H9 (cell line): ENCODE measurements at regions not wholly inside any gene's neighbourhood (a gene's known extent, or its start where the extent isn't known, plus 50 kb on each side); places are given as distances from the start of the nearest gene placed in this dataset.

Experiments used
- DNase-seq: peaks from one replicate; pipeline ENCODE4 v3.0.0-alpha.2; 2017
- H2AFZ ChIP-seq: one replicate; pipeline ENCODE4 v1.6.1; 2013; ENCODE audit warnings: mild to moderate bottlenecking, low read length, control low read depth, moderate library complexity
- H2AK5ac ChIP-seq: 2 replicates; pipeline ENCODE4 v1.6.1; 2013; ENCODE audit warnings: low read length, control low read depth, mixed read lengths; ENCODE audit not compliant: insufficient read length
- H2BK120ac ChIP-seq: one replicate; pipeline ENCODE4 v1.6.1; 2013; ENCODE audit warnings: low read depth, mild to moderate bottlenecking, low read length, control low read depth, inconsistent platforms; ENCODE audit not compliant: poor library complexity, severe bottlenecking
- H2BK12ac ChIP-seq: 2 replicates; pipeline ENCODE4 v1.6.1; 2013; ENCODE audit warnings: low read length, control low read depth, mixed read lengths, low read depth; ENCODE audit not compliant: insufficient read length
- H2BK15ac ChIP-seq: 2 replicates; pipeline ENCODE4 v1.6.1; 2013; ENCODE audit warnings: low read depth, low read length, control low read depth
- H2BK20ac ChIP-seq: one replicate; pipeline ENCODE4 v1.6.1; 2013; ENCODE audit warnings: low read depth, mild to moderate bottlenecking, low read length, control low read depth, inconsistent platforms; ENCODE audit not compliant: poor library complexity, severe bottlenecking
- H2BK5ac ChIP-seq: 2 replicates; pipeline ENCODE4 v1.6.1; 2013; ENCODE audit warnings: low read length, control low read depth, mixed read lengths; ENCODE audit not compliant: insufficient read length
- H3K14ac ChIP-seq: 2 replicates; pipeline ENCODE4 v1.6.1; 2013; ENCODE audit warnings: low read length, control low read depth; ENCODE audit not compliant: insufficient read depth
- H3K18ac ChIP-seq: 2 replicates; pipeline ENCODE4 v1.6.1; 2013; ENCODE audit warnings: low read depth, mild to moderate bottlenecking, mixed read lengths, low read length, control low read depth; ENCODE audit not compliant: insufficient read length
- H3K23ac ChIP-seq: 2 replicates; pipeline ENCODE4 v1.6.1; 2013; ENCODE audit warnings: low read length, control low read depth, mixed read lengths, low read depth; ENCODE audit not compliant: insufficient read length
- H3K23me2 ChIP-seq: 2 replicates; pipeline ENCODE4 v1.6.1; 2013; ENCODE audit warnings: low read depth, mild to moderate bottlenecking, mixed read lengths, low read length, control low read depth; ENCODE audit not compliant: insufficient read length, poor library complexity, severe bottlenecking
- H3K27ac ChIP-seq: 2 replicates; pipeline ENCODE4 v1.5.1; 2013; ENCODE audit warnings: low read length, control low read depth, mixed read lengths, low read depth; ENCODE audit not compliant: insufficient read length
- H3K27me3 ChIP-seq: 2 replicates; pipeline ENCODE4 v1.6.1; 2013; ENCODE audit warnings: low read length, control low read depth, inconsistent platforms; ENCODE audit not compliant: insufficient read depth
- H3K4ac ChIP-seq: 2 replicates; pipeline ENCODE4 v1.6.1; 2013; ENCODE audit warnings: low read depth, mild to moderate bottlenecking, control low read depth, inconsistent platforms, low read length, moderate library complexity
- H3K4me1 ChIP-seq: 2 replicates; pipeline ENCODE4 v1.6.1; 2013; ENCODE audit warnings: low read length, control low read depth, inconsistent platforms; ENCODE audit not compliant: insufficient read depth
- H3K4me2 ChIP-seq: 2 replicates; pipeline ENCODE4 v1.6.1; 2013; ENCODE audit warnings: low read length, control low read depth, mixed read lengths; ENCODE audit not compliant: insufficient read length, insufficient read depth
- H3K56ac ChIP-seq: 2 replicates; pipeline ENCODE4 v1.6.1; 2013; ENCODE audit warnings: low read depth, mild to moderate bottlenecking, mixed read lengths, low read length, control low read depth; ENCODE audit not compliant: insufficient read length
- H3K79me1 ChIP-seq: 2 replicates; pipeline ENCODE4 v1.6.1; 2013; ENCODE audit warnings: low read depth, mild to moderate bottlenecking, moderate library complexity, low read length, control low read depth, inconsistent platforms; ENCODE audit not compliant: insufficient read depth, poor library complexity, severe bottlenecking
- H3K79me2 ChIP-seq: 2 replicates; pipeline ENCODE4 v1.6.1; 2013; ENCODE audit warnings: low read length, control low read depth, inconsistent platforms; ENCODE audit not compliant: insufficient read depth
- H3K9ac ChIP-seq: 2 replicates; pipeline ENCODE4 v1.6.1; 2013; ENCODE audit warnings: low read length, control low read depth, mixed read lengths; ENCODE audit not compliant: insufficient read length; ENCODE audit errors: extremely low read depth
- H3K9me3 ChIP-seq: one replicate; pipeline ENCODE4 v1.6.1; 2013; ENCODE audit warnings: low read depth, low read length, inconsistent platforms; ENCODE audit not compliant: control insufficient read depth
- H3T11ph ChIP-seq: one replicate; pipeline ENCODE4 v1.6.1; 2013; ENCODE audit warnings: mild to moderate bottlenecking, low read length, control low read depth, inconsistent platforms
- H4K20me1 ChIP-seq: one replicate; pipeline ENCODE4 v1.6.1; 2013; ENCODE audit not compliant: control insufficient read depth, insufficient read length, insufficient read depth
- H4K5ac ChIP-seq: 2 replicates; pipeline ENCODE4 v1.6.1; 2013; ENCODE audit warnings: low read depth, mild to moderate bottlenecking, mixed read lengths, low read length, control low read depth; ENCODE audit not compliant: insufficient read length
- H4K8ac ChIP-seq: replicated peaks from 2 replicates; pipeline ENCODE4 v1.6.1; 2013; ENCODE audit warnings: low read length, control low read depth, mixed read lengths, low read depth; ENCODE audit not compliant: insufficient read length
- H4K91ac ChIP-seq: 2 replicates; pipeline ENCODE4 v1.6.1; 2013; ENCODE audit warnings: low read depth, mild to moderate bottlenecking, moderate library complexity, mixed read lengths, low read length, control low read depth; ENCODE audit not compliant: insufficient read length
- H3K27ac Mint-ChIP-seq, 3 experiments: 2 replicates in 2 of 3; 3 replicates in 1 of 3; pipeline ENCODE4 v1.8.0; 2020 to 2021; ENCODE audit warnings: mixed read lengths in 3 of 3, mild to moderate bottlenecking in 1 of 3, moderate library complexity in 1 of 3
- H3K27me3 Mint-ChIP-seq: 2 replicates; pipeline ENCODE4 v1.8.0; 2021; ENCODE audit warnings: low read depth, mild to moderate bottlenecking, moderate library complexity, mixed read lengths
- H3K36me3 Mint-ChIP-seq, 3 experiments: 2 replicates in 2 of 3; 3 replicates in 1 of 3; pipeline ENCODE4 v1.8.0; 2020 to 2021; ENCODE audit warnings: low read depth in 3 of 3, mixed read lengths in 3 of 3; ENCODE audit not compliant: insufficient read depth in 1 of 3
- H3K4me1 Mint-ChIP-seq, 2 experiments: 2 replicates each; pipeline ENCODE4 v1.8.0; 2020; ENCODE audit warnings: mixed read lengths in 2 of 2
- H3K4me3 Mint-ChIP-seq, 2 experiments: 2 replicates in 1 of 2; 3 replicates in 1 of 2; pipeline ENCODE4 v1.8.0; 2020 to 2021; ENCODE audit warnings: mild to moderate bottlenecking in 2 of 2, mixed read lengths in 2 of 2, moderate library complexity in 1 of 2
- H3K9me3 Mint-ChIP-seq, 2 experiments: 2 replicates in 1 of 2; 3 replicates in 1 of 2; pipeline ENCODE4 v1.8.0; 2020; ENCODE audit warnings: mild to moderate bottlenecking in 2 of 2, mixed read lengths in 2 of 2, moderate library complexity in 1 of 2
- WGBS: extraction: QIAGEN DNeasy Blood & Tissue Kit; methylation state at CpG from one replicate; pipeline ENCODE4 v1.1.7; 2013; ENCODE audit warnings: missing lambda C conversion rate, low lambda C conversion rate, mixed read lengths; ENCODE audit not compliant: insufficient read length; ENCODE audit errors: extremely low coverage; 5-methylcytosine and 5-hydroxymethylcytosine counted together
- TF ChIP-seq, protein P1 (sequence below): fragments of 200-600 bp; sonication (generic); conservative IDR thresholded peaks from 3 replicates; pipeline ENCODE4 v1.8.0; 2021; ENCODE audit warnings: antibody characterized with exemption, mild to moderate bottlenecking

DNA sequence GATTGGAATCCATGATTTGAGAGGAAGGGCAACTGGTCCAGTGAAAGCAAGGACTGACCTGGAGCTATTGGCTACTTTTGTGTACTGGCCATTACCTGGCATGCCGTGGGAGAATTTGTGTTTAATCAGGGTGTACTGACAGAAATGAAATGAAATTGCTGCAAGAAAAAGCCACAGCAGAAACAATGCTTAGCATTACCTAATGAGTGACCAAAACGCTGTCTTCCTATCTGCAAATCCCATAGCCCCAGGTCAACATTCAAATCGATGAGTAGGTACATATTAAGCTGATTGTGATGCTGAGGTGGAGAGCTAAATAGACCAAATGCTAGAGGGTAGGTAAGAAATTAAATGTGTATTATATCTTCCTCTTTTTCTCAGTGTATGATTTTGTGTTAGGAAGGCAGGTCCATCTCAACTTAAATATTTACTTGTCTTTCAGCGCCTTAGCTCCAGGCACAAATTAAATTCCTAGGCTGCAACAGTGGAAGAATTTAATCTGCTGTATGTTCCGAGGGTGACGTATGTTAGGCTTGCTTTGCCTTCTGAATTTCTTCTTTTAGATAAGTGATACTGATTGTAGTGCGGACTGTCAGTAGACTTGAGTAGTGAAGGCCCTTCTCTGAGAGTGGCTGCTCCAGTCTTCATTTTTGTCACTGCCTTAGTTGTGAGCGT, 331.1 kb downstream of the SV2B start:
- Histone ChIP-seq H3K4me2 (no peak overlapping the region), H3K27ac (no peak overlapping the region), H2BK5ac (no peak overlapping the region), H4K8ac (no peak overlapping the region), H2BK12ac (no peak overlapping the region), H3K23ac (no peak overlapping the region), H3T11ph (no peak overlapping the region), H3K27me3 (no peaks in the 10 kb centered on the region), H4K5ac (no peak overlapping the region), H2BK15ac (no peak overlapping the region), H4K20me1 (no peaks in the 10 kb centered on the region), H3K79me2 (no peaks in the 10 kb centered on the region), H3K23me2 (no peaks in the 10 kb centered on the region), H2AFZ (no peak overlapping the region), H3K4me1 (no peaks in the 10 kb centered on the region), H2AK5ac (no peak overlapping the region), H3K56ac (no peak overlapping the region), H3K9ac (no peak overlapping the region), H2BK120ac (no peak overlapping the region), H3K18ac (no peak overlapping the region), H3K14ac (no peak overlapping the region), H3K4ac (no peak overlapping the region), H3K9me3 (no peaks in the 10 kb centered on the region), H3K79me1 (no peaks in the 10 kb centered on the region), H4K91ac (no peak overlapping the region), H2BK20ac (no peak overlapping the region)
- DNase-seq: no peak
- WGBS: no CpG with 5 or more reads among the region's 8 CpGs
- Mint-ChIP-seq H3K4me1 (no peaks in the 10 kb centered on the region; a peak in 1 of 4 replicates), H3K9me3 (peaks cover 0 to 4% of the 10 kb centered on the region in 2 experiments; a peak in 3 of 5 replicates), H3K4me3 (no peak overlapping the region), H3K27ac (no peak overlapping the region), H3K36me3 (peaks cover 0 to 8% (median 0%) of the 10 kb centered on the region in 3 experiments; a peak in 2 of 7 replicates), H3K27me3 (no peaks in the 10 kb centered on the region)
- TF ChIP-seq, protein P1, sequence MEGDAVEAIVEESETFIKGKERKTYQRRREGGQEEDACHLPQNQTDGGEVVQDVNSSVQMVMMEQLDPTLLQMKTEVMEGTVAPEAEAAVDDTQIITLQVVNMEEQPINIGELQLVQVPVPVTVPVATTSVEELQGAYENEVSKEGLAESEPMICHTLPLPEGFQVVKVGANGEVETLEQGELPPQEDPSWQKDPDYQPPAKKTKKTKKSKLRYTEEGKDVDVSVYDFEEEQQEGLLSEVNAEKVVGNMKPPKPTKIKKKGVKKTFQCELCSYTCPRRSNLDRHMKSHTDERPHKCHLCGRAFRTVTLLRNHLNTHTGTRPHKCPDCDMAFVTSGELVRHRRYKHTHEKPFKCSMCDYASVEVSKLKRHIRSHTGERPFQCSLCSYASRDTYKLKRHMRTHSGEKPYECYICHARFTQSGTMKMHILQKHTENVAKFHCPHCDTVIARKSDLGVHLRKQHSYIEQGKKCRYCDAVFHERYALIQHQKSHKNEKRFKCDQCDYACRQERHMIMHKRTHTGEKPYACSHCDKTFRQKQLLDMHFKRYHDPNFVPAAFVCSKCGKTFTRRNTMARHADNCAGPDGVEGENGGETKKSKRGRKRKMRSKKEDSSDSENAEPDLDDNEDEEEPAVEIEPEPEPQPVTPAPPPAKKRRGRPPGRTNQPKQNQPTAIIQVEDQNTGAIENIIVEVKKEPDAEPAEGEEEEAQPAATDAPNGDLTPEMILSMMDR: no peak
